Natural killer cell (primary cell): ENCODE measurements at regions not wholly inside any gene's neighbourhood (a gene's known extent, or its start where the extent isn't known, plus 50 kb on each side); places are given as distances from the start of the nearest gene placed in this dataset.

ENCODE experiments used
- ATAC-seq, 3 donors: fragments of 150-1000 bp in 2 of 3; fragments of 200-7000 bp in 1 of 3; cut with Tn5 transposase; 1 replicate in 1 of 3; 2 replicates in 2 of 3; pipeline ENCODE4 v1.10.0; 2021; ENCODE audit warnings: mild to moderate bottlenecking in 2 of 3, moderate library complexity in 2 of 3
- DNase-seq, 2 donors: peaks; one replicate each; pipeline versions ENCODE4 v3.0.0 to v3.0.0-alpha.2; 2013 to 2021; ENCODE audit warnings: mixed read lengths in 1 of 2
- H3K27ac ChIP-seq: one replicate; pipeline ENCODE4 v1.5.1; 2013; ENCODE audit warnings: mild to moderate bottlenecking, low read length
- H3K27me3 ChIP-seq: one replicate; pipeline ENCODE4 v1.6.1; 2013; ENCODE audit warnings: low read length; ENCODE audit not compliant: control insufficient read depth, insufficient read depth
- H3K36me3 ChIP-seq: one replicate; pipeline ENCODE4 v1.6.1; 2013; ENCODE audit warnings: low read length; ENCODE audit not compliant: control insufficient read depth, insufficient read depth
- H3K4me1 ChIP-seq: one replicate; pipeline ENCODE4 v1.6.1; 2013; ENCODE audit warnings: low read length; ENCODE audit not compliant: control insufficient read depth, insufficient read depth
- H3K4me3 ChIP-seq: one replicate; pipeline ENCODE4 v1.5.1; 2013; ENCODE audit warnings: low read length
- H3K9me3 ChIP-seq: one replicate; pipeline ENCODE4 v1.6.1; 2013; ENCODE audit warnings: low read length; ENCODE audit not compliant: control insufficient read depth, insufficient read depth
- H3K27ac Mint-ChIP-seq, 2 donors: one replicate each; pipeline ENCODE4 v1.8.0; 2022; ENCODE audit warnings: mild to moderate bottlenecking in 2 of 2, mixed read lengths in 2 of 2, moderate library complexity in 1 of 2
- H3K27me3 Mint-ChIP-seq, 2 donors: one replicate each; pipeline ENCODE4 v1.8.0; 2022; ENCODE audit warnings: low read depth in 2 of 2, mixed read lengths in 2 of 2
- H3K36me3 Mint-ChIP-seq: one replicate; pipeline ENCODE4 v1.8.0; 2022; ENCODE audit warnings: mixed read lengths
- H3K4me1 Mint-ChIP-seq, 2 donors: one replicate each; pipeline ENCODE4 v1.8.0; 2022; ENCODE audit warnings: mixed read lengths in 2 of 2
- H3K4me3 Mint-ChIP-seq: one replicate; pipeline ENCODE4 v1.8.0; 2022; ENCODE audit warnings: mild to moderate bottlenecking, moderate library complexity, mixed read lengths
- H3K9me3 Mint-ChIP-seq, 2 donors: one replicate each; pipeline ENCODE4 v1.8.0; 2022; ENCODE audit warnings: mixed read lengths in 2 of 2
- WGBS: methylation state at CpG from one replicate; pipeline ENCODE4 v1.1.7; 2013; ENCODE audit warnings: missing lambda C conversion rate; ENCODE audit not compliant: insufficient coverage; 5-methylcytosine and 5-hydroxymethylcytosine counted together
- intact Hi-C: fragments of 100-400 bp; cut with micrococcal nuclease; formaldehyde crosslinking; loops from one replicate; pipeline ENCODE4 v1.14.2; 2022
- TF ChIP-seq, protein P1 (sequence below): fragments of 200-600 bp; IDR thresholded peaks from one replicate; pipeline ENCODE4 v1.8.0; 2022; ENCODE audit warnings: antibody characterized with exemption

DNA sequence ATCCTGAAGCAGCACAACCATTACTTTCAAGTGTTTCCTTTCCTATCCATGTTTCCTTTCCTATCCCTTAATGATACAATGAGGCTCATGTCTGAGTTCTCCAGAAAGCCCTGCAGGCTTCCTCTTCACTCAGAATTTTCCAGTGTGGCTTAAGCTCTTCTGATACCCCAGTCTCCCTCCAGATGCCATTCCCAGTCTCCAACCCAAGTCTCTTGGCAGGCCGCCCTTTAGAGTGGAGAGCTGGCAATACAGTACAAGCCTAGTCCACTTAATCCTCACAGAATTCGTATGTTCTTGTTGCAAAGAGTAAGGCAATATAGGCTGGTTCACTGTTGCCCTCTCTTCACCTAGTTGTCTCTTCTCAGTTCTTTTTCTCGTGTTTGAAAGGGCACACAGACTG lies 503.9 kb upstream of the MDFIC2 start:
- DNase-seq (no peak), ATAC-seq (no peak)
- H3K4me1 Mint-ChIP-seq, result no peaks in the 10 kb centered on the region
- no peaks in the 10 kb centered on the region for H3K4me1 ChIP-seq
- H3K4me3 ChIP-seq, result no peak overlapping the region
- no peak overlapping the region for H3K27ac ChIP-seq
- H3K27ac Mint-ChIP-seq, result no peak overlapping the region
- no peaks in the 10 kb centered on the region for H3K36me3 ChIP-seq
- TF ChIP-seq, protein P1, sequence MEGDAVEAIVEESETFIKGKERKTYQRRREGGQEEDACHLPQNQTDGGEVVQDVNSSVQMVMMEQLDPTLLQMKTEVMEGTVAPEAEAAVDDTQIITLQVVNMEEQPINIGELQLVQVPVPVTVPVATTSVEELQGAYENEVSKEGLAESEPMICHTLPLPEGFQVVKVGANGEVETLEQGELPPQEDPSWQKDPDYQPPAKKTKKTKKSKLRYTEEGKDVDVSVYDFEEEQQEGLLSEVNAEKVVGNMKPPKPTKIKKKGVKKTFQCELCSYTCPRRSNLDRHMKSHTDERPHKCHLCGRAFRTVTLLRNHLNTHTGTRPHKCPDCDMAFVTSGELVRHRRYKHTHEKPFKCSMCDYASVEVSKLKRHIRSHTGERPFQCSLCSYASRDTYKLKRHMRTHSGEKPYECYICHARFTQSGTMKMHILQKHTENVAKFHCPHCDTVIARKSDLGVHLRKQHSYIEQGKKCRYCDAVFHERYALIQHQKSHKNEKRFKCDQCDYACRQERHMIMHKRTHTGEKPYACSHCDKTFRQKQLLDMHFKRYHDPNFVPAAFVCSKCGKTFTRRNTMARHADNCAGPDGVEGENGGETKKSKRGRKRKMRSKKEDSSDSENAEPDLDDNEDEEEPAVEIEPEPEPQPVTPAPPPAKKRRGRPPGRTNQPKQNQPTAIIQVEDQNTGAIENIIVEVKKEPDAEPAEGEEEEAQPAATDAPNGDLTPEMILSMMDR, result no peak
- H3K27me3 ChIP-seq, result no peaks in the 10 kb centered on the region
- peaks cover 5 to 18% of the 10 kb centered on the region in 2 donors for H3K27me3 Mint-ChIP-seq
- H3K9me3 ChIP-seq, result no peaks in the 10 kb centered on the region
- no peak overlapping the region for H3K4me3 Mint-ChIP-seq
- 96% methylated on average over 3 of the region's 3 CpGs for WGBS
- H3K36me3 Mint-ChIP-seq, result no peaks in the 10 kb centered on the region
- intact Hi-C loops, result no loop called here
- peaks cover 0 to 2% of the 10 kb centered on the region in 2 donors for H3K9me3 Mint-ChIP-seq

DNA sequence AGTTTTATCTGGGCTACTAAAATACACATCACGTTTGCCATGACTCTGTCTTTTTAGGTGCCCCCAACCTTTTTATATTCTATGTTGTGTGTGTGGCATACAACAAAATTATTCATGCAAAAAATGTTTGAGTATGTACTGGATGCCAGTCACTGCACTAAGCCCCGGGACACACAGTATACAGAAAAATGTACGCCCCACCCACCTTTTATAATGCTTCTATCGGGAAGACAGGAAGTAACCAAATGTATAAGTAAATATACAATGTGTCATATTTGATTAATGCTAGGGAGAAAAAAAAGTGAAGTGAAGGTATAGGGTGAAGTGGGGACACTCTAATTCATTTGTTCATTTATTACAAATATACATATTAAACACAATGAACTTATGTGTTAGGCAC lies 503.4 kb upstream of the MDFIC2 start:
- intact Hi-C loops, result no loop called here
- TF ChIP-seq, protein P1, result no peak
- H3K4me1 Mint-ChIP-seq, result no peaks in the 10 kb centered on the region
- no peak for DNase-seq
- H3K9me3 ChIP-seq, result no peaks in the 10 kb centered on the region
- no peaks in the 10 kb centered on the region for H3K4me1 ChIP-seq
- 60% methylated on average over 1 of the region's 4 CpGs for WGBS
- peaks cover 5 to 23% of the 10 kb centered on the region in 2 donors for H3K27me3 Mint-ChIP-seq
- no peak overlapping the region for H3K4me3 ChIP-seq
- H3K27ac ChIP-seq, result no peak overlapping the region
- no peak for ATAC-seq
- no peak overlapping the region for H3K27ac Mint-ChIP-seq
- H3K36me3 Mint-ChIP-seq, result no peaks in the 10 kb centered on the region
- H3K36me3 ChIP-seq, result no peaks in the 10 kb centered on the region
- no peaks in the 10 kb centered on the region for H3K27me3 ChIP-seq
- H3K9me3 Mint-ChIP-seq, result peaks cover 0 to 2% of the 10 kb centered on the region in 2 donors
- no peak overlapping the region for H3K4me3 Mint-ChIP-seq

DNA sequence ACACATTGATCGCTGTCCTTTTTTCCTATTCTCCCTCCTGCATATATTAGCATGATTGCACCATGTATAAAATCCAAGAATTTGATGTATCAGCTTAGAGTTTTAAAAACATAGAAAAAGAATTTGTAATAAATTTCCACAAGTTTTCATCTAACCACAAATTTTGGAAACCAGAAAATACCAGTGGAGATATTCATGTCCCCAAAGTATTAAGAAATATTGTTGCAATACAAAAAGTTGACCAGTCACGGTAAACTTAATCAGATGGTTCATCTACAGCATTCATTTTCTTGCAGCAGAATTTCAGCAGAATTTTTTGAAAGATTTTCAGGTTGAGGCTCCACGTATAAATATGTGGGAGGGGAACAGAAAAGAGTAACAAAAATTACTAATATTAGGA lies 500.9 kb upstream of the MDFIC2 start:
- Histone ChIP-seq H3K27ac (no peak overlapping the region), H3K27me3 (no peaks in the 10 kb centered on the region), H3K36me3 (no peaks in the 10 kb centered on the region), H3K4me1 (no peaks in the 10 kb centered on the region), H3K4me3 (no peak overlapping the region), H3K9me3 (no peaks in the 10 kb centered on the region)
- DNase-seq, result no peak
- no peaks in the 10 kb centered on the region for H3K36me3 Mint-ChIP-seq
- no peak overlapping the region for H3K4me3 Mint-ChIP-seq
- H3K4me1 Mint-ChIP-seq, result no peaks in the 10 kb centered on the region
- ATAC-seq, result no peak
- 100% methylated on average over 1 of the region's 3 CpGs for WGBS
- peaks cover 0 to 2% of the 10 kb centered on the region in 2 donors for H3K9me3 Mint-ChIP-seq
- H3K27ac Mint-ChIP-seq, result no peak overlapping the region
- peaks cover 5 to 23% of the 10 kb centered on the region in 2 donors for H3K27me3 Mint-ChIP-seq
- TF ChIP-seq, protein P1, result no peak
- intact Hi-C loops, result no loop called here

DNA sequence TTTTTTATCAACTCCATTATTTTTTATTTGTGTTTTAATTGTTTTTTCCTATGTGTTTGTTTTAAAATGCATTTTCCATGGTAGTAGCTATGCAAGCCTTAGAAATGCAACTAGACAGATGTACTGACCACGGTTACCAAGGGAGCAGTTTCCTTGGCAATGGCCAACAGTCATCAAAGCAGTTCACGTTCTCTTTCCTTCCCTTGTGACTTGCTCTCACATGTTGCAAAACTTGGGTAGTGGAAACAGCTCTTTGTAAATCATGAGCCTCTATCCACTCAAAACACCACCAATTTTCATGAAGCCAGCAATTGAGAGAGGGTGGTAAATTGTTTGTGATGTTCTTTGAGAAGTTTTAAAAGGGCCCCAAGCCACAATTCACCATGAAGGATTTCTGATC lies 499.4 kb upstream of the MDFIC2 start:
- TF ChIP-seq, protein P1, result no peak
- no peaks in the 10 kb centered on the region for H3K36me3 ChIP-seq
- H3K4me1 Mint-ChIP-seq, result no peaks in the 10 kb centered on the region
- peaks cover 5 to 25% of the 10 kb centered on the region in 2 donors for H3K27me3 Mint-ChIP-seq
- no peaks in the 10 kb centered on the region for H3K27me3 ChIP-seq
- H3K27ac Mint-ChIP-seq, result no peak overlapping the region
- intact Hi-C loops, result no loop called here
- no peaks in the 10 kb centered on the region for H3K36me3 Mint-ChIP-seq
- H3K4me1 ChIP-seq, result no peaks in the 10 kb centered on the region
- H3K9me3 ChIP-seq, result no peaks in the 10 kb centered on the region
- ATAC-seq (no peak), DNase-seq (no peak)
- no peaks in the 10 kb centered on the region for H3K9me3 Mint-ChIP-seq
- H3K4me3 Mint-ChIP-seq, result no peak overlapping the region
- 26% methylated on average over 2 of the region's 2 CpGs for WGBS
- no peak overlapping the region for H3K27ac ChIP-seq
- H3K4me3 ChIP-seq, result no peak overlapping the region
